Vagina (tissue), 2 donors: ENCODE measurements at regions not wholly inside any gene's neighbourhood (a gene's known extent, or its start where the extent isn't known, plus 50 kb on each side); places are given as distances from the start of the nearest gene placed in this dataset.

Experiments used
- CTCF ChIP-seq, 3 experiments: fragments of 450-650 bp in 2 of 3; fragments of 200-600 bp in 1 of 3; sonication (generic) in 1 of 3; IDR thresholded peaks; one replicate each; pipeline ENCODE4 v1.5.1; 2017 to 2019; ENCODE audit warnings: antibody characterized with exemption in 3 of 3, mild to moderate bottlenecking in 2 of 3, moderate library complexity in 2 of 3
- POLR2A ChIP-seq, 2 donors: fragments of 450-650 bp; IDR thresholded peaks; one replicate each; pipeline ENCODE4 v1.6.1; 2017; ENCODE audit warnings: antibody characterized with exemption in 2 of 2, mild to moderate bottlenecking in 2 of 2, moderate library complexity in 2 of 2

- TF ChIP-seq POLR2A (IDR thresholded peaks at IDR 0.05) (no peak), CTCF (IDR thresholded peaks at IDR 0.05) (no peak)
These were observed 191.2 kb upstream of the SLITRK6 start for GRCh38 chr13:85990397-85990796.
